Activated CD4-positive, alpha-beta T cell treated with anti-CD3 and anti-CD28 coated beads, Interleukin-2, amount 10 ng/mL, durations not matched to agents 24 days and 14 days (primary cell): ENCODE measurements at regions not wholly inside any gene's neighbourhood (a gene's known extent, or its start where the extent isn't known, plus 50 kb on each side); places are given as distances from the start of the nearest gene placed in this dataset.

Source experiments
- DNase-seq: peaks from one replicate; pipeline ENCODE4 v3.0.0; 2022
- H3K27ac Mint-ChIP-seq: one replicate; pipeline ENCODE4 v1.8.0; 2022; ENCODE audit warnings: mild to moderate bottlenecking, mixed read lengths
- H3K27me3 Mint-ChIP-seq: one replicate; pipeline ENCODE4 v1.8.0; 2022; ENCODE audit warnings: mixed read lengths
- H3K36me3 Mint-ChIP-seq: one replicate; pipeline ENCODE4 v1.8.0; 2022; ENCODE audit warnings: low read depth, mild to moderate bottlenecking, mixed read lengths
- H3K4me1 Mint-ChIP-seq: one replicate; pipeline ENCODE4 v1.8.0; 2021; ENCODE audit warnings: mixed read lengths
- H3K4me3 Mint-ChIP-seq: one replicate; pipeline ENCODE4 v1.8.0; 2022; ENCODE audit warnings: mild to moderate bottlenecking, moderate library complexity, mixed read lengths
- H3K9me3 Mint-ChIP-seq: one replicate; pipeline ENCODE4 v1.8.0; 2021; ENCODE audit warnings: mixed read lengths
- intact Hi-C: fragments of 100-400 bp; cut with micrococcal nuclease; formaldehyde crosslinking; loops from one replicate; pipeline ENCODE4 v1.15.1; 2023

- Mint-ChIP-seq H3K4me1 (no peaks in the 10 kb centered on the region), H3K9me3 (no peaks in the 10 kb centered on the region), H3K4me3 (no peak overlapping the region), H3K27ac (no peak overlapping the region), H3K27me3 (peaks cover 24% of the 10 kb centered on the region), H3K36me3 (no peaks in the 10 kb centered on the region)
- intact Hi-C loops = no loop called here
- no peak for DNase-seq
Measured at GRCh38 chr1:232108598-232108997, 482.0 kb downstream of the DISC1 start.

DNA sequence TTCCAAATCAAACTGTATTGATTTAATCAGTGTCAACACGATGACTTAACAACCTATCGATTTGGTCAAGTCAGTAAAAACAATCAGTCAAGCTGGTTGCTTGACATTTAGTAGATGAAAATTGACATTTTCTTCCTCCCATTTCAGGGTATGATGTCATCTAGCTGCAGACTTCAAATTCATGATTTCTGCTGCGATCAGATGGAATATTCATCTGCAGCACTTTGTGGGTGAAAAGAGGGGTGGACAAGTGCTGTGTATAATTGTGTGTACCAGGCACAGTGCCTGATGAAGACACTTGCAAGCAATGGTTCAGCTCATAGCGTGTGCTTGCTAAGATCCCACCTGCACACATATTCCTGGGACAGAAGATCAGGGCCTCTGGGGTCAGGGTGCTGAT lies 479.8 kb downstream of the DISC1 start:
- Mint-ChIP-seq H3K4me1 (no peaks in the 10 kb centered on the region), H3K4me3 (no peak overlapping the region), H3K27me3 (peaks cover 20% of the 10 kb centered on the region), H3K9me3 (no peaks in the 10 kb centered on the region), H3K27ac (no peak overlapping the region), H3K36me3 (no peaks in the 10 kb centered on the region)
- intact Hi-C loops = no loop called here
- no peak for DNase-seq

- no peak for DNase-seq
- Mint-ChIP-seq H3K36me3 (no peaks in the 10 kb centered on the region), H3K4me3 (no peak overlapping the region), H3K27me3 (peaks cover 12% of the 10 kb centered on the region), H3K9me3 (no peaks in the 10 kb centered on the region), H3K4me1 (no peaks in the 10 kb centered on the region), H3K27ac (no peak overlapping the region)
- intact Hi-C loops = no loop called here
Measured at GRCh38 chr1:232105561-232105960, 479.0 kb downstream of the DISC1 start.

DNA sequence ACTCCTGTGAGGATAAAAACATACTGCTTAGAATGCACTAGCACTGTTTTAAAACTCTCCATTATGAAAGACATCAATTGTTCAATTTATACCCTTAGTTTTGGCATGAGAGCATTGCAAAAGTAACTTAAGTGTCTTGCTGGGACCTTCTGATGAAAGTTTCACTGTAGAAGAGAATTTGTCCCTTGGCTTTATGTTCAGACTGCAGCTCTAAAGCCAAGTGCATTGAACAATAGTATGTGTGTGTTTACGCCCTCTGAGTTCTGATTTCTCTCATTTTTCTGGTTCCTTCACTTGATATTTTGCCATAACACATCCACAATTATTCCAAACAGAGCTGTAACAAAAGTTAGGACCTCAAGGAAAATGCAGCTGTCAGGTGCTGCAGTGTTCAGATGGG lies 474.6 kb downstream of the DISC1 start:
- H3K9me3 Mint-ChIP-seq = no peaks in the 10 kb centered on the region
- no peak overlapping the region for H3K4me3 Mint-ChIP-seq
- no peaks in the 10 kb centered on the region for H3K4me1 Mint-ChIP-seq
- DNase-seq = no peak
- intact Hi-C loops = no loop called here
- H3K36me3 Mint-ChIP-seq = no peaks in the 10 kb centered on the region
- H3K27me3 Mint-ChIP-seq = peaks cover 2% of the 10 kb centered on the region
- H3K27ac Mint-ChIP-seq = no peak overlapping the region

- no peaks in the 10 kb centered on the region for H3K36me3 Mint-ChIP-seq
- no peaks in the 10 kb centered on the region for H3K27me3 Mint-ChIP-seq
- H3K27ac Mint-ChIP-seq = no peak overlapping the region
- no peaks in the 10 kb centered on the region for H3K9me3 Mint-ChIP-seq
- intact Hi-C loops = no loop called here
- no peak overlapping the region for H3K4me3 Mint-ChIP-seq
- DNase-seq = no peak
- H3K4me1 Mint-ChIP-seq = no peaks in the 10 kb centered on the region
Measured at GRCh38 chr1:232096751-232097150, 470.2 kb downstream of the DISC1 start.
